ENCODE measurements at regions not wholly inside any gene's neighbourhood (a gene's known extent, or its start where the extent isn't known, plus 50 kb on each side); places are given as distances from the start of the nearest gene placed in this dataset.

GRCh38 chr14:87391066-87391465 lies 601.9 kb downstream of the GALC start:
- TF ChIP-seq CTCF (IDR thresholded peaks at IDR 0.05; ENCODE audit: poor library complexity) = no peak
- TF ChIP-seq EZH2 (IDR thresholded peaks at IDR 0.05; ENCODE audit: borderline replicate concordance) = no peak
- no peak for TF ChIP-seq EZH2phosphoT487 (IDR thresholded peaks at IDR 0.05; ENCODE audit: low read depth, severe bottlenecking, unreplicated experiment)

All from hepatocyte (in vitro differentiated cells).